GM18867 (cell line): ENCODE measurements at regions not wholly inside any gene's neighbourhood (a gene's known extent, or its start where the extent isn't known, plus 50 kb on each side); places are given as distances from the start of the nearest gene placed in this dataset.

Experiments
- ATAC-seq: cut with Tn5 transposase; IDR thresholded peaks from one replicate; pipeline ENCODE4 v1.9.1; 2021; ENCODE audit warnings: mild to moderate bottlenecking, moderate library complexity; ENCODE audit not compliant: unreplicated experiment

DNA sequence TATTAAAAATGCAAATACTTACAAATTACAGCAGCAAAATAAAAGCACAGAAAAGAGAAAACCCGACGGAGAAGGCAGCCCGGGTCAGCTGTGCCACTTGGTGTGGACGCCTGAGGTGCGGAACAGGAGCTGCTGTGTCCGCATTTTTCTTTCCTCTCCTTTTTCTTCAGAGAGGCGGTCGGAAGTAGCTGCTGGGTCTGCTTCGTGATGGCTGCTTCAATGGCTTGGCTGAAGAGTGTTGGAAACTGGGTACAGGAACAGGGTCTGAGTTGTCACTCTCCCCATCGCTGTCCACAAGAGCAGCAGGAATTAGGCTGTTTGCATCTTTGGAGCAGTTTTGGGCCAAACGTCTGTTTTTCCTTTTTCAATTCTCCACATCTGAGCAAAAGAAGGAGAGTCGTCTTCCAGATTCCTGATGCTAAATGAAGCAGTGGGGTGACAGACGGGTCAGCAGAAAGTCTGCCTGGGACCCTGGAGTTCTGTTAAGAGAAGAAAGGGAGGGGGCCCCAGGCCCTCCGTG, 53.5 kb upstream of the ARL8B start:
- no peak for ATAC-seq

DNA sequence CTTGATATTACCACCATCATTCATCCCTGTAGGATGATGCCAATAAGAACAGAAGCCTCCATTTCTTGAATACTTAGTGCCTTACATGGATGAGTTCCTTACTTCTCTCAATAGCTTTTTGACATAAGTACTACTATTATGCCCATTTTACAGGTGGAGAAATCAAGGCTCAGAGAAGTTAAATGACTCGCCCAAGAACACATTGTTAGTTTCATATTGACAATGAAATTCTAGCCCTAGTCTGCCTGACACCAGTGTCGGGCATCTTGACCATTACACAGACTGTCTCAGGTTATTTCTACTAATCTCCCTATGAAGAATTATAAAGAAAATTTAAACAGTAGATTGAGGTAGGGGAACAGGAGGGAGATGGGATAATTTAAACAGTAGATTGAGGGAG, 52.5 kb upstream of the ARL8B start:
- ATAC-seq: no peak

DNA sequence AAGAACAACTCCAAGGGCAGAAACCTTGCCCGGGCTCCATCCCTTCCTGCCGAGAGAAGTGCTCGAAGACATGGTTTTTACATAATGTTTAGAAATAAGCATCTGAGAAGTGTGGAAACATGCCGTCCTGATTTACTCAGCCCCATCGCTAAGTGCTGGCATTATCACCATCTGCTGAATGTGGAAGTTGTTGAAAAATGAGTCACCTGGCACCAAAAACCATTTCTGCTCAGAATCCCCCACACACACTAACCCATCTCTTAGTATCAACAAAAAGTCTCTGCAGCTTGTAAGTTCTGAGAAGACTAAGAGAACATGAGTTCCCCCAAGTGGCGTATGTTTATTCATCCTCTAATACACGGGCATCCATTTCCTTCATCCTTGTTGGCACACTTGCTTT, 51.0 kb upstream of the ARL8B start:
- ATAC-seq: no peak

DNA sequence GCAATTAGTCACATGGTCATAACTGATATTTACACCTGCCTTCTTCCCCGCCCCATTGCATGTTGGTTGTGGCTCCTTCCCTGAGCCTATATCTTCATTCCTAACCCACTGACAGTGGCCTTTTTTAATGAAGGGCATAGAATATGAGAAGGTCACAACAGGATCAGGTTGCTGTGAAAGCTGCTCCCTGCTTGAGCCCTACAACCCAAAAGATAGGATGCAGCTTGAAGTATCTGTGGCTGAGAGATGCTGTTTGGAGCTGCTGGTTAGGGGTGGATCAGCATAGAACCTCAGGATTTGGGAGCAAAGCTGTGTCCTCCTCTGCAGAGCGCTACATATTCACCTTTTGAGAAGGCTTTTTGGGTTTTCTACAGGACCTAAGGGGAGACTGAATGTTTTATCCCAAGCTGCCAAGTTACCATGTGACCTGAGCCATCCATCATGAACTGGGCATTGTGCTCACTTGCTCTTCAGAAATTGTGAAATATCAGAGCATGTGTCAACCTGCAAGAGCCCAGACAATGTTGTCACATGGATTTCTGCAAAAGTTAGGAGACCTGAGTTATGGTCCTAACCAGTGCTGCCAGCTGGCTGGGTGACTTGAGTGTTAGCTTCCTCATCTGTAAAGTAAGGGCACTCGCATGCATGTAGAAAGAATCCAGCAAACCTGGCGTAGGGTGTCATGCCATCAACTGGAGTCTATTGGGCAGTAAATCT, 49.8 kb upstream of the ARL8B start:
- no peak for ATAC-seq
